Cardiac septum (tissue), 1 donor: ENCODE measurements at regions not wholly inside any gene's neighbourhood (a gene's known extent, or its start where the extent isn't known, plus 50 kb on each side); places are given as distances from the start of the nearest gene placed in this dataset.
"Not testable (repeated sequence)": the region's sequence is repeated elsewhere in the genome, so short reads cannot be mapped to it uniquely, and the experiment has no call there.

Experiments
- DNase-seq: peaks from one replicate; pipeline ENCODE4 v3.0.0-alpha.2; 2020; ENCODE audit warnings: low spot score
- intact Hi-C: fragments of 100-400 bp; cut with DNase I; formaldehyde crosslinking; loops from one replicate; pipeline ENCODE4 v1.14.0; 2022
- donor health status: DM: no; HTN: no; CAD: no.

GRCh38 chr6:37078814-37079213 is 73.4 kb downstream of the FGD2 start:
- DNase-seq = no peak
- intact Hi-C loops = no loop called here

GRCh38 chr6:37081042-37081607 is 75.7 kb downstream of the FGD2 start:
- intact Hi-C loops = no loop called here
- no peak for DNase-seq

- intact Hi-C loops = no loop called here
- no peak for DNase-seq
Observed at GRCh38 chr6:37082390-37083130, 77.1 kb downstream of the FGD2 start.

GRCh38 chr6:37083243-37084138 is 78.0 kb downstream of the FGD2 start:
- peak; percentile 85 for DNase-seq
- intact Hi-C loops = no loop called here

GRCh38 chr6:37084665-37085064 is 79.2 kb downstream of the FGD2 start:
- intact Hi-C loops, DNase-seq: not testable (repeated sequence)

GRCh38 chr6:37085198-37085597 is 79.7 kb downstream of the FGD2 start:
- no peak for DNase-seq
- intact Hi-C loops = no loop called here

- DNase-seq = no peak
- intact Hi-C loops = no loop called here
Observed at GRCh38 chr6:37088897-37089296, 81.1 kb upstream of the PIM1 start.

- intact Hi-C loops = no loop called here
- no peak for DNase-seq
Observed at GRCh38 chr6:37089783-37090182, 80.2 kb upstream of the PIM1 start.

- DNase-seq, intact Hi-C loops: not testable (repeated sequence)
Observed at GRCh38 chr6:37091104-37091503, 78.8 kb upstream of the PIM1 start.

- intact Hi-C loops, DNase-seq: not testable (repeated sequence)
Observed at GRCh38 chr6:37091586-37091985, 78.4 kb upstream of the PIM1 start.

GRCh38 chr6:37092923-37093727 is 76.8 kb upstream of the PIM1 start:
- no peak for DNase-seq
- intact Hi-C loops = no loop called here

GRCh38 chr6:37093728-37094069 is 76.3 kb upstream of the PIM1 start:
- intact Hi-C loops = no loop called here
- DNase-seq = no peak

- intact Hi-C loops = no loop called here
- no peak for DNase-seq
Observed at GRCh38 chr6:37095997-37096396, 74.0 kb upstream of the PIM1 start.

GRCh38 chr6:37097335-37097734 is 72.6 kb upstream of the PIM1 start:
- intact Hi-C loops = no loop called here
- DNase-seq = no peak

- no peak for DNase-seq
- intact Hi-C loops = no loop called here
Observed at GRCh38 chr6:37099442-37099841, 70.5 kb upstream of the PIM1 start.

GRCh38 chr6:37100745-37101144 is 69.2 kb upstream of the PIM1 start:
- intact Hi-C loops = no loop called here
- DNase-seq = no peak

- intact Hi-C loops = loop anchor here (2.0 kb wide), 1 partner anchor 69 kb away; the partner anchor contains the start of gene PIM1
- DNase-seq = no peak
Observed at GRCh38 chr6:37101991-37102298, 68.0 kb upstream of the PIM1 start.

- DNase-seq = peak; percentile 93
- intact Hi-C loops = loop anchor here (2.0 kb wide), 1 partner anchor 68 kb away; the partner anchor contains the start of gene PIM1
Observed at GRCh38 chr6:37102299-37103168, 67.4 kb upstream of the PIM1 start.
